SK-N-SH treated with all-trans-retinoic acid at 6 μM for 48 hours (cell line): ENCODE measurements at regions not wholly inside any gene's neighbourhood (a gene's known extent, or its start where the extent isn't known, plus 50 kb on each side); places are given as distances from the start of the nearest gene placed in this dataset.
"Not testable (repeated sequence)": the region's sequence is repeated elsewhere in the genome, so short reads cannot be mapped to it uniquely, and the experiment has no call there.

Source experiments
- ATAC-seq: fragments of 200-7000 bp; cut with Tn5 transposase; 3 replicates; pipeline ENCODE4 v1.9.1; 2020; ENCODE audit warnings: mild to moderate bottlenecking, moderate library complexity
- ARNTL ChIP-seq: fragments of 450-650 bp; formaldehyde crosslinking; IDR thresholded peaks from 2 replicates; pipeline ENCODE4 v1.5.0; 2020; ENCODE audit warnings: low read depth, mild to moderate bottlenecking, moderate library complexity, borderline replicate concordance
- BACH2 ChIP-seq: fragments of 250-450 bp; sonication (Bioruptor Pico); IDR thresholded peaks from 2 replicates; pipeline ENCODE4 v1.9.0; 2021; ENCODE audit warnings: mild to moderate bottlenecking, borderline replicate concordance
- CSDC2 ChIP-seq: fragments of 250-450 bp; sonication (Bioruptor Pico); IDR thresholded peaks from 2 replicates; pipeline ENCODE4 v1.5.0; 2020; ENCODE audit warnings: mild to moderate bottlenecking, moderate library complexity
- ESRRG ChIP-seq: fragments of 250-450 bp; sonication (Bioruptor Pico); IDR thresholded peaks from 2 replicates; pipeline ENCODE4 v1.6.1; 2021; ENCODE audit warnings: mild to moderate bottlenecking
- GLIS3 ChIP-seq: fragments of 250-450 bp; sonication (Bioruptor Pico); IDR thresholded peaks from 2 replicates; pipeline ENCODE4 v1.5.0; 2020; ENCODE audit warnings: mild to moderate bottlenecking, moderate library complexity
- ISL1 ChIP-seq: fragments of 250-450 bp; sonication (Bioruptor Pico); IDR thresholded peaks from 2 replicates; pipeline ENCODE4 v2.1.2; 2022; ENCODE audit warnings: mild to moderate bottlenecking, moderate library complexity
- OSR1 ChIP-seq: fragments of 250-450 bp; sonication (Bioruptor Pico); IDR thresholded peaks from 2 replicates; pipeline ENCODE4 v1.8.0; 2022; ENCODE audit warnings: moderate library complexity, mild to moderate bottlenecking, inconsistent platforms
- PATZ1 ChIP-seq: fragments of 250-450 bp; sonication (Bioruptor Pico); IDR thresholded peaks from 2 replicates; pipeline ENCODE4 v1.8.0; 2020; ENCODE audit warnings: mild to moderate bottlenecking, moderate library complexity, borderline replicate concordance
- PPARA ChIP-seq: fragments of 250-450 bp; sonication (Bioruptor Pico); IDR thresholded peaks from 2 replicates; pipeline ENCODE4 v1.5.0; 2020; ENCODE audit warnings: mild to moderate bottlenecking, borderline replicate concordance
- RARB ChIP-seq: fragments of 250-450 bp; sonication (Bioruptor Pico); IDR thresholded peaks from 2 replicates; pipeline ENCODE4 v1.8.0; 2021; ENCODE audit warnings: mild to moderate bottlenecking, moderate library complexity
- TCF4 ChIP-seq: fragments of 250-450 bp; sonication (Bioruptor Pico); IDR thresholded peaks from 2 replicates; pipeline ENCODE4 v1.8.0; 2021; ENCODE audit warnings: mild to moderate bottlenecking, moderate library complexity, borderline replicate concordance
- TOX ChIP-seq: fragments of 250-450 bp; sonication (Bioruptor Pico); IDR thresholded peaks from 2 replicates; pipeline ENCODE4 v1.8.0; 2021; ENCODE audit warnings: mild to moderate bottlenecking, moderate library complexity, borderline replicate concordance
- ZC3H10 ChIP-seq: fragments of 250-450 bp; sonication (Bioruptor Pico); IDR thresholded peaks from 2 replicates; pipeline ENCODE4 v1.5.1; 2021; ENCODE audit warnings: mild to moderate bottlenecking, moderate library complexity
- ZFP3 ChIP-seq: fragments of 250-450 bp; sonication (Bioruptor Pico); IDR thresholded peaks from 2 replicates; pipeline ENCODE4 v1.5.0; 2020; ENCODE audit warnings: mild to moderate bottlenecking, moderate library complexity
- ZFP30 ChIP-seq: fragments of 450-650 bp; formaldehyde crosslinking; IDR thresholded peaks from 2 replicates; pipeline ENCODE4 v1.5.0; 2022; ENCODE audit warnings: mild to moderate bottlenecking, moderate library complexity
- ZNF565 ChIP-seq: fragments of 450-650 bp; formaldehyde crosslinking; conservative IDR thresholded peaks from 2 replicates; pipeline ENCODE4 v1.5.0; 2020; ENCODE audit warnings: low read depth, mild to moderate bottlenecking, moderate library complexity
- ZNF70 ChIP-seq: fragments of 450-650 bp; formaldehyde crosslinking; IDR thresholded peaks from 2 replicates; pipeline ENCODE4 v1.5.0; 2020; ENCODE audit warnings: mild to moderate bottlenecking, moderate library complexity
- ZNF8 ChIP-seq: fragments of 450-650 bp; formaldehyde crosslinking; IDR thresholded peaks from 2 replicates; pipeline ENCODE4 v1.5.0; 2020; ENCODE audit warnings: mild to moderate bottlenecking, moderate library complexity
- TF ChIP-seq, protein P1 (sequence below): fragments of 250-450 bp; sonication (Bioruptor Pico); IDR thresholded peaks from 2 replicates; pipeline ENCODE4 v1.5.0; 2020; ENCODE audit warnings: mild to moderate bottlenecking, moderate library complexity
- TF ChIP-seq, protein P2 (sequence below): fragments of 250-450 bp; sonication (Bioruptor Pico); IDR thresholded peaks from 2 replicates; pipeline ENCODE4 v1.5.1; 2021; ENCODE audit warnings: mild to moderate bottlenecking, moderate library complexity
- TF ChIP-seq, protein P3 (sequence below): fragments of 250-450 bp; sonication (Bioruptor Pico); IDR thresholded peaks from 2 replicates; pipeline ENCODE4 v1.8.0; 2021; ENCODE audit warnings: low read depth, mild to moderate bottlenecking, moderate library complexity, borderline replicate concordance
- TF ChIP-seq, protein P4 (sequence below): fragments of 250-450 bp; sonication (Bioruptor Pico); IDR thresholded peaks from 2 replicates; pipeline ENCODE4 v1.5.1; 2020; ENCODE audit warnings: low read depth, mild to moderate bottlenecking, moderate library complexity

DNA sequence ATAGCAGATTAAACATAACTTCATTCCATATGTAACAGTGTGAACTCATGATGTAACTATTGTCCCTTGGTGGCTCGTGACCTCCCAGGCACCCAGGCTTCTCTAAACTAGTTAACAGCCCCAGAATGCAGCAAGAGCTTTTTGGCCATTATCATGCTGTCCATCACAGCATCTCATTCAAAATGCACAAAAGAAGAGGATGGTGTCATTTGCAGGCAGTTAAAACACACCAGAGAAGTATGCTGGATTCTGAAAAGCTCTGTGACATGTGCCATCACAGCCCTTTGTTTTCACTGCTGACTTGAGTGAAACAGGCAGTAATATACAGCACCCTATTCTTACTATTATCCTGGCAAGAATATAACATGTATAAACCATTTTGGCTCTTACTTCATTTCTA, 117.6 kb upstream of the CHMP2B start:
- no peak for ATAC-seq
- TF ChIP-seq ISL1 (CRISPR knock-in tag), result no peak
- no peak for TF ChIP-seq ZNF70 (CRISPR knock-in tag)
- TF ChIP-seq ESRRG (CRISPR knock-in tag), result no peak
- TF ChIP-seq CSDC2 (CRISPR knock-in tag), result no peak
- TF ChIP-seq ZFP30 (CRISPR knock-in tag), result no peak
- no peak for TF ChIP-seq PATZ1 (CRISPR knock-in tag)
- TF ChIP-seq ARNTL (CRISPR knock-in tag), result no peak
- no peak for TF ChIP-seq TOX
- TF ChIP-seq OSR1 (CRISPR knock-in tag), result no peak
- TF ChIP-seq, protein P1, sequence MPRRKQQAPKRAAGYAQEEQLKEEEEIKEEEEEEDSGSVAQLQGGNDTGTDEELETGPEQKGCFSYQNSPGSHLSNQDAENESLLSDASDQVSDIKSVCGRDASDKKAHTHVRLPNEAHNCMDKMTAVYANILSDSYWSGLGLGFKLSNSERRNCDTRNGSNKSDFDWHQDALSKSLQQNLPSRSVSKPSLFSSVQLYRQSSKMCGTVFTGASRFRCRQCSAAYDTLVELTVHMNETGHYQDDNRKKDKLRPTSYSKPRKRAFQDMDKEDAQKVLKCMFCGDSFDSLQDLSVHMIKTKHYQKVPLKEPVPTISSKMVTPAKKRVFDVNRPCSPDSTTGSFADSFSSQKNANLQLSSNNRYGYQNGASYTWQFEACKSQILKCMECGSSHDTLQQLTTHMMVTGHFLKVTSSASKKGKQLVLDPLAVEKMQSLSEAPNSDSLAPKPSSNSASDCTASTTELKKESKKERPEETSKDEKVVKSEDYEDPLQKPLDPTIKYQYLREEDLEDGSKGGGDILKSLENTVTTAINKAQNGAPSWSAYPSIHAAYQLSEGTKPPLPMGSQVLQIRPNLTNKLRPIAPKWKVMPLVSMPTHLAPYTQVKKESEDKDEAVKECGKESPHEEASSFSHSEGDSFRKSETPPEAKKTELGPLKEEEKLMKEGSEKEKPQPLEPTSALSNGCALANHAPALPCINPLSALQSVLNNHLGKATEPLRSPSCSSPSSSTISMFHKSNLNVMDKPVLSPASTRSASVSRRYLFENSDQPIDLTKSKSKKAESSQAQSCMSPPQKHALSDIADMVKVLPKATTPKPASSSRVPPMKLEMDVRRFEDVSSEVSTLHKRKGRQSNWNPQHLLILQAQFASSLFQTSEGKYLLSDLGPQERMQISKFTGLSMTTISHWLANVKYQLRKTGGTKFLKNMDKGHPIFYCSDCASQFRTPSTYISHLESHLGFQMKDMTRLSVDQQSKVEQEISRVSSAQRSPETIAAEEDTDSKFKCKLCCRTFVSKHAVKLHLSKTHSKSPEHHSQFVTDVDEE (CRISPR knock-in tag), result no peak
- no peak for TF ChIP-seq GLIS3 (CRISPR knock-in tag)
- no peak for TF ChIP-seq BACH2 (CRISPR knock-in tag)

DNA sequence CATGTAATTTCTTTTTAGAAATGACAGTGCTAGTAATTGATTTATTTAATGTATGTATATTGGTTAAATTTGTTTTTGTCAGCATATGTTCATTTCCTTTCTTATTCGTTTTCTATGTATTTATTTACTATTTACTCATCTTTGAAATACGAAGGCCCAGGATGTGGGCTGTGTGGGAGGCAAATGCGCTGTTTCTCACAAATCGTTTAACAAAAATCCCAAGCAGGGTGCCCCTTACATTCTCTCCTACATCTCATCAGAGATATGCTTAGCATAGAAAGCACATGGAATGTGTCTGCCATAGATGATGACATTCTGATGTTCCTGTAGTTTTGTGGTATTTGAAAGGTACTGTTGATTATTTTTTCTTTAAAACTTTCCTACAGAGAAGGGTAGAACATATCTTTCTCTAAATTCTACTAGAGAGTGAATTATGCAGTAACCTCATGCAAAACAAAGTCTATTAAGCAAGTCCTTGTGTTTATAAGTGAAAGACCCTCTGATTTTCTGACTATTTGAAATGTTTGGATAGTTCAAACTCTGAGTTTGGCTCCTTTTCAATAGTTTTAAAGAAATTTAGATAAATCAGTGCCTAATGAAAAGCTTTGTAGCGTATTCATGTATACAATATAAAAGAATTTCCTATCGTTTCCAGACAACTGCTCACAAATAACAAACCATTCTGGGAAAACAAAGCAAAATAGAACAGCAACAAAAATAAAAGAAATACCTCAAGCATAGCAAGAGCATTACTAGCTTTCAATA, 111.1 kb upstream of the VGLL3 start:
- TF ChIP-seq, protein P2, sequence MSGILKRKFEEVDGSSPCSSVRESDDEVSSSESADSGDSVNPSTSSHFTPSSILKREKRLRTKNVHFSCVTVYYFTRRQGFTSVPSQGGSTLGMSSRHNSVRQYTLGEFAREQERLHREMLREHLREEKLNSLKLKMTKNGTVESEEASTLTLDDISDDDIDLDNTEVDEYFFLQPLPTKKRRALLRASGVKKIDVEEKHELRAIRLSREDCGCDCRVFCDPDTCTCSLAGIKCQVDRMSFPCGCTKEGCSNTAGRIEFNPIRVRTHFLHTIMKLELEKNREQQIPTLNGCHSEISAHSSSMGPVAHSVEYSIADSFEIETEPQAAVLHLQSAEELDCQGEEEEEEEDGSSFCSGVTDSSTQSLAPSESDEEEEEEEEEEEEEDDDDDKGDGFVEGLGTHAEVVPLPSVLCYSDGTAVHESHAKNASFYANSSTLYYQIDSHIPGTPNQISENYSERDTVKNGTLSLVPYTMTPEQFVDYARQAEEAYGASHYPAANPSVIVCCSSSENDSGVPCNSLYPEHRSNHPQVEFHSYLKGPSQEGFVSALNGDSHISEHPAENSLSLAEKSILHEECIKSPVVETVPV (CRISPR knock-in tag), result no peak
- TF ChIP-seq TOX (no peak), ZFP3 (no peak), ISL1 (CRISPR knock-in tag) (no peak), ZNF565 (CRISPR knock-in tag) (no peak), TCF4 (CRISPR knock-in tag) (no peak)
- TF ChIP-seq, protein P3, sequence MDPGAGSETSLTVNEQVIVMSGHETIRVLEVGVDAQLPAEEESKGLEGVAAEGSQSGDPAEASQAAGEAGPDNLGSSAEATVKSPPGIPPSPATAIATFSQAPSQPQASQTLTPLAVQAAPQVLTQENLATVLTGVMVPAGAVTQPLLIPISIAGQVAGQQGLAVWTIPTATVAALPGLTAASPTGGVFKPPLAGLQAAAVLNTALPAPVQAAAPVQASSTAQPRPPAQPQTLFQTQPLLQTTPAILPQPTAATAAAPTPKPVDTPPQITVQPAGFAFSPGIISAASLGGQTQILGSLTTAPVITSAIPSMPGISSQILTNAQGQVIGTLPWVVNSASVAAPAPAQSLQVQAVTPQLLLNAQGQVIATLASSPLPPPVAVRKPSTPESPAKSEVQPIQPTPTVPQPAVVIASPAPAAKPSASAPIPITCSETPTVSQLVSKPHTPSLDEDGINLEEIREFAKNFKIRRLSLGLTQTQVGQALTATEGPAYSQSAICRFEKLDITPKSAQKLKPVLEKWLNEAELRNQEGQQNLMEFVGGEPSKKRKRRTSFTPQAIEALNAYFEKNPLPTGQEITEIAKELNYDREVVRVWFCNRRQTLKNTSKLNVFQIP (CRISPR knock-in tag), result no peak

GRCh38 chr3:87097733-87098132, 106.8 kb upstream of the VGLL3 start:
- ATAC-seq, result not testable (repeated sequence)

More for the DNA sequence above, 111.1 kb upstream of the VGLL3 start:
- no peak for ATAC-seq

DNA sequence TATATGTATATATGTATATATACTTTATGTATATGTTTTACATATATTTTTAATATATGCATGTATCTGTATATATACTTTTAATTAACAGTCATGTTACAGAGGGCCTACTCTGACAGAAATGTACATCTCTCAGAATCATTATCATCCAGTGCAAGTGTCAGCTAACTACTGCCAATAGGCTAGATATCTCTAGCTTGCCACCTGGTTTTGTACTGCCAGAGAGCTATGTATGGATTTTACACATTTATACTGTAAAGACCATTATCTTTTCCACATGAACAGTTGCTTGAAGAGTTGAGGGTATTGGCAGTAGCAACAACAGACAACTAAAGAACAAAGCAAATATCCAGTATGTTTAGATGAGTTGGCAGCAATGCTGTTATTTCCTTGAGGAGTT, 99.7 kb upstream of the VGLL3 start:
- ATAC-seq, result no peak
- TF ChIP-seq ZNF8 (CRISPR knock-in tag), result no peak
- TF ChIP-seq ZC3H10, result no peak
- TF ChIP-seq ZNF70 (CRISPR knock-in tag), result no peak
- TF ChIP-seq, protein P2 (CRISPR knock-in tag), result no peak
- TF ChIP-seq, protein P4, sequence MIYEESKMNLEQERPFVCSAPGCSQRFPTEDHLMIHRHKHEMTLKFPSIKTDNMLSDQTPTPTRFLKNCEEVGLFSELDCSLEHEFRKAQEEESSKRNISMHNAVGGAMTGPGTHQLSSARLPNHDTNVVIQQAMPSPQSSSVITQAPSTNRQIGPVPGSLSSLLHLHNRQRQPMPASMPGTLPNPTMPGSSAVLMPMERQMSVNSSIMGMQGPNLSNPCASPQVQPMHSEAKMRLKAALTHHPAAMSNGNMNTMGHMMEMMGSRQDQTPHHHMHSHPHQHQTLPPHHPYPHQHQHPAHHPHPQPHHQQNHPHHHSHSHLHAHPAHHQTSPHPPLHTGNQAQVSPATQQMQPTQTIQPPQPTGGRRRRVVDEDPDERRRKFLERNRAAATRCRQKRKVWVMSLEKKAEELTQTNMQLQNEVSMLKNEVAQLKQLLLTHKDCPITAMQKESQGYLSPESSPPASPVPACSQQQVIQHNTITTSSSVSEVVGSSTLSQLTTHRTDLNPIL (CRISPR knock-in tag), result no peak
- no peak for TF ChIP-seq TOX
- no peak for TF ChIP-seq OSR1 (CRISPR knock-in tag)
- no peak for TF ChIP-seq CSDC2 (CRISPR knock-in tag)
- no peak for TF ChIP-seq ARNTL (CRISPR knock-in tag)
- TF ChIP-seq RARB (CRISPR knock-in tag), result no peak
- TF ChIP-seq ZFP30 (CRISPR knock-in tag), result no peak
- no peak for TF ChIP-seq ESRRG (CRISPR knock-in tag)
- TF ChIP-seq TCF4 (CRISPR knock-in tag), result no peak
- no peak for TF ChIP-seq PPARA (CRISPR knock-in tag)
- TF ChIP-seq, protein P1 (CRISPR knock-in tag), result no peak
